ENCODE measurements at regions not wholly inside any gene's neighbourhood (a gene's known extent, or its start where the extent isn't known, plus 50 kb on each side); places are given as distances from the start of the nearest gene placed in this dataset.

DNA sequence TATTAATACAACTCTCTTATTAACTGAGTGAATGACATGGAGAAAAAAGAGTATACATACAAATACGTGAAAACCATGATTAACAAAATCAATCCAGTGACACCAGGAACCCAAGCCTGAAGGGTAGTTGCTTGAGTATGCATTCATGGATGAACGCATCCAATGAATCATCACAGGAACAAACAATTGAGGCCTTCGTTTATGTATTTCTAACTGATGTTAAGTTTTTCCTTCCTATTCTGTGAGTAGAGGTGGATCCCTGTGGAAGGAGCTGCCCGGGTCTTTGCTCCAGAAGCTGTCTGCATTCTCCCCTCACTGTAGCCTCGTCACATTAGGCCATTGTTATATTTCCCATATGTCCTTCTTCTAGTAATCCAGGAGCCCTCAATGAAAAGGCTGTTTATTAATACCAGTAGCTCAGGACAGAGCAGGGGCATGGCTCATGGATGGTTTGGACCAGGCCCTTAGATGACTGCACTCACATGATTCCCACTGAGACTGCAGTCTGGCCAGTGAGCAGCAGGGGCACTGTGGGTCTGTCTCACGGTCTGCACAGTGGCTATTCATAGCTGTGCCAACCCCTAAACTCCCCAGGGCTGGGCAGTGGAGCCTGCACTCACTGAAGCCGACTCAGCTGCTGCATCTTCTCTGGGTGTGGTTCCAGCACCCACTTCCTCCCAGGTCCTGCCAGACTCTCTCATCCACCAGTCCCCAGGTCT, 128.1 kb upstream of the TOP3B start:
- no peaks in the 10 kb centered on the region for H3K9me3 Mint-ChIP-seq (ENCODE audit: unreplicated experiment)
- BruUV-seq (replicated peaks), result no TSS peak

DNA sequence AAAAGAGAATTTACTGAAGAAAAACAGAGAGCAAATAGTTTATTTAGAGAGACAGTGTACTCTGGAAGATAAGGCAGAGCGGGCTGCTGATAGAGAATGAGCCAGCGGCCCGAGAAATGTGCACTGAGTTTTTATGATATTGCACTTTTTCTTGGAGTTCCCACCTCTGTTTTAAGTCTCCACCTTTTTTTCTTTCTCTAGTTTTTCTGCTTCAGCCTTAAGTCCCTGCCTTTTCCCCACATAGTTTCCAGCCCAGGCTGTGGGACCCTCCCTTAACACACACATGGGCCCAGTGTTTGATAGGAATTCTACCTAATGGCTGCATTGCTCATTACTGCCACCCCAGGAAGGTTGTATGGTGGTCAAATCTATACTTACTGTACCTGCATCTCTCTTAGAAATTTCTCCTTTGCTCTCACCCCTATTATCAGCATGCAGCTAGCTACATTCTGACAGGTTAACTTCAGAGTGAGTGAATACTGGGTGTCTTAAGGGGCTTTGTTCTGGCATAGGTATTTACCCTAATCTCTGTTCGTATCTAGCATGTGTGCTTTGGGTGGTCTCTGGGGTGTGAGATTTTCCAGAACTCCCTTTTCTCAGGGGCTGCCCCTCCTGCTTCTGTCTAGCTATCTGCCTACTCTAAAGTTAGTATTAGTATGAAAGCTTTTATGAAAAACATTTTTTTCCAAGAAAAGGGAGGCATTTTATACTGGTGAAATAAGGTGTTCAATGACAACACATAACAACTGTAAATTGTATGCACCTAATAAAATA, 127.3 kb upstream of the TOP3B start:
- intact Hi-C loops (cut with micrococcal nuclease; ENCODE audit: unreplicated experiment), result no loop called here

More for the DNA sequence above, 128.1 kb upstream of the TOP3B start:
- POLR2A ChIA-PET, result no interaction called here
- Histone ChIP-seq H3K9me3 (no peaks in the 10 kb centered on the region), H3K36me3 (ENCODE audit: control insufficient read depth, insufficient read depth, low read length) (no peaks in the 10 kb centered on the region), H3K4me3 (ENCODE audit: low read depth, low read length) (no peak overlapping the region), H3K27me3 (replicated peaks; ENCODE audit: control insufficient read depth, insufficient read depth, low read length) (no peaks in the 10 kb centered on the region), H3K4me1 (no peaks in the 10 kb centered on the region)
- Mint-ChIP-seq H3K36me3 (ENCODE audit: insufficient read depth, unreplicated experiment) (no peaks in the 10 kb centered on the region), H3K4me3 (ENCODE audit: unreplicated experiment) (no peak overlapping the region), H3K4me1 (ENCODE audit: low read depth, unreplicated experiment) (no peaks in the 10 kb centered on the region), H3K27me3 (ENCODE audit: insufficient read depth, unreplicated experiment) (no peaks in the 10 kb centered on the region), H3K27ac (ENCODE audit: unreplicated experiment) (no peak overlapping the region)
- CTCF ChIA-PET, result interaction anchor here (0.6 to 1.7 kb wide), 4 partner anchors 11 to 126 kb away, joined by 3 to 5 read pairs (median 4); no protein-coding TSS in a partner anchor
- intact Hi-C loops (cut with micrococcal nuclease; ENCODE audit: unreplicated experiment), result no loop called here
- TF ChIP-seq, protein P1, sequence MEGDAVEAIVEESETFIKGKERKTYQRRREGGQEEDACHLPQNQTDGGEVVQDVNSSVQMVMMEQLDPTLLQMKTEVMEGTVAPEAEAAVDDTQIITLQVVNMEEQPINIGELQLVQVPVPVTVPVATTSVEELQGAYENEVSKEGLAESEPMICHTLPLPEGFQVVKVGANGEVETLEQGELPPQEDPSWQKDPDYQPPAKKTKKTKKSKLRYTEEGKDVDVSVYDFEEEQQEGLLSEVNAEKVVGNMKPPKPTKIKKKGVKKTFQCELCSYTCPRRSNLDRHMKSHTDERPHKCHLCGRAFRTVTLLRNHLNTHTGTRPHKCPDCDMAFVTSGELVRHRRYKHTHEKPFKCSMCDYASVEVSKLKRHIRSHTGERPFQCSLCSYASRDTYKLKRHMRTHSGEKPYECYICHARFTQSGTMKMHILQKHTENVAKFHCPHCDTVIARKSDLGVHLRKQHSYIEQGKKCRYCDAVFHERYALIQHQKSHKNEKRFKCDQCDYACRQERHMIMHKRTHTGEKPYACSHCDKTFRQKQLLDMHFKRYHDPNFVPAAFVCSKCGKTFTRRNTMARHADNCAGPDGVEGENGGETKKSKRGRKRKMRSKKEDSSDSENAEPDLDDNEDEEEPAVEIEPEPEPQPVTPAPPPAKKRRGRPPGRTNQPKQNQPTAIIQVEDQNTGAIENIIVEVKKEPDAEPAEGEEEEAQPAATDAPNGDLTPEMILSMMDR (IDR thresholded peaks at IDR 0.05; ENCODE audit: insufficient read depth in 1 of 2, low read depth in 1 of 2, low read length in 1 of 2, severe bottlenecking in 1 of 2, unreplicated experiment in 1 of 2), result peak; percentile 49 to 55
- peak; percentile 47 to 53 for DNase-seq

DNA sequence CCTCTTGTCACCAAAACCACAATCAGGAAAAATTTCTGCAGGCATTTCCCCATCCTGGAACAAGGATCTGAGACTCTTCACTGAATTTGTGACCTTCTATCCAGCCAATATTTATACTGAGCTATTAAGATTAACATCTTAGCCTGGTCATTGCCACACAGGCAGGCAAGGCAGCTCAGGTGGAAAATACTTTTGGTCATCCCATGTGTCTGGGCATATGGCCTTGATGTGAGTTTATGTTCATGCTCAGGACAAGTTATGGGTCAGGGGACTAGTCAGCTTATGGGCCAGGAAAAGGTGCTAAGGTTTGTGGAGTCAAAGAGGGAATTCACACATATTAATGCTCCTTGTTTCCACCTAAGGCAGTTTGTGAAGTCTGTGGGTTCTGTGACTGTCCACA, 124.3 kb upstream of the TOP3B start:
- no peak for DNase-seq
- intact Hi-C loops (cut with micrococcal nuclease; ENCODE audit: unreplicated experiment), result no loop called here
- Mint-ChIP-seq H3K36me3 (ENCODE audit: insufficient read depth, unreplicated experiment) (no peaks in the 10 kb centered on the region), H3K4me1 (ENCODE audit: low read depth, unreplicated experiment) (no peaks in the 10 kb centered on the region), H3K27ac (ENCODE audit: unreplicated experiment) (no peak overlapping the region), H3K9me3 (ENCODE audit: unreplicated experiment) (no peaks in the 10 kb centered on the region), H3K27me3 (ENCODE audit: insufficient read depth, unreplicated experiment) (peaks cover 4% of the 10 kb centered on the region), H3K4me3 (ENCODE audit: unreplicated experiment) (no peak overlapping the region)
- ChIA-PET CTCF (no interaction called here), POLR2A (no interaction called here)
- Histone ChIP-seq H3K4me3 (ENCODE audit: low read depth, low read length) (no peak overlapping the region), H3K27me3 (replicated peaks; ENCODE audit: control insufficient read depth, insufficient read depth, low read length) (no peaks in the 10 kb centered on the region), H3K4me1 (no peaks in the 10 kb centered on the region), H3K36me3 (ENCODE audit: control insufficient read depth, insufficient read depth, low read length) (no peaks in the 10 kb centered on the region), H3K9me3 (no peaks in the 10 kb centered on the region)
- no TSS peak for BruUV-seq (replicated peaks)
- TF ChIP-seq, protein P1 (IDR thresholded peaks at IDR 0.05; ENCODE audit: insufficient read depth in 1 of 2, low read depth in 1 of 2, low read length in 1 of 2, severe bottlenecking in 1 of 2, unreplicated experiment in 1 of 2), result no peak

More for the DNA sequence above, 127.3 kb upstream of the TOP3B start:
- BruUV-seq (replicated peaks), result no TSS peak
- H3K4me1 ChIP-seq, result no peaks in the 10 kb centered on the region
- H3K27me3 ChIP-seq (replicated peaks; ENCODE audit: control insufficient read depth, insufficient read depth, low read length), result no peaks in the 10 kb centered on the region
- no peak overlapping the region for H3K4me3 ChIP-seq (ENCODE audit: low read depth, low read length)
- Mint-ChIP-seq H3K4me3 (ENCODE audit: unreplicated experiment) (peak overlapping the region; percentile 41), H3K9me3 (ENCODE audit: unreplicated experiment) (no peaks in the 10 kb centered on the region), H3K36me3 (ENCODE audit: insufficient read depth, unreplicated experiment) (no peaks in the 10 kb centered on the region), H3K27ac (ENCODE audit: unreplicated experiment) (no peak overlapping the region), H3K4me1 (ENCODE audit: low read depth, unreplicated experiment) (no peaks in the 10 kb centered on the region), H3K27me3 (ENCODE audit: insufficient read depth, unreplicated experiment) (no peaks in the 10 kb centered on the region)
- peak in 1 of 2 experiments; percentile 20 for DNase-seq
- ChIA-PET POLR2A (no interaction called here), CTCF (interaction anchor here (0.6 to 1.7 kb wide), 2 partner anchors 79 to 642 kb away, joined by 3 to 4 read pairs; no protein-coding TSS in a partner anchor)
- no peaks in the 10 kb centered on the region for H3K36me3 ChIP-seq (ENCODE audit: control insufficient read depth, insufficient read depth, low read length)
- H3K9me3 ChIP-seq, result no peaks in the 10 kb centered on the region
- TF ChIP-seq, protein P1 (IDR thresholded peaks at IDR 0.05; ENCODE audit: insufficient read depth in 1 of 2, low read depth in 1 of 2, low read length in 1 of 2, severe bottlenecking in 1 of 2, unreplicated experiment in 1 of 2), result peak; percentile 45 to 74

All from Caco-2 (cell line).